PC-3 (cell line): ENCODE measurements at regions not wholly inside any gene's neighbourhood (a gene's known extent, or its start where the extent isn't known, plus 50 kb on each side); places are given as distances from the start of the nearest gene placed in this dataset.

Source experiments
- ATAC-seq: fragments of 200-7000 bp; cut with Tn5 transposase; 2 replicates; pipeline ENCODE4 v1.9.1; 2020; ENCODE audit warnings: mild to moderate bottlenecking, moderate library complexity
- BruUV-seq: library from RNA; stranded (reverse); fragments of 400-500 nt; replicated peaks from 2 replicates; lab custom pipeline; 2021; lab: Mats Ljungman, UMichigan
- CTCF ChIA-PET: fragments of 300-600 bp; sonication (Branson Sonifier 250); formaldehyde crosslinking; loops from one replicate; lab custom pipeline; 2022; ENCODE audit warnings: antibody characterized with exemption; lab: Charles Lee
- POLR2A ChIA-PET: fragments of 300-600 bp; sonication (Branson Sonifier 250); formaldehyde crosslinking; loops from one replicate; lab custom pipeline; 2022; ENCODE audit warnings: antibody characterized with exemption; ENCODE audit not compliant: unreplicated experiment; lab: Charles Lee
- DNase-seq: peaks from one replicate; pipeline ENCODE4 v3.0.0-alpha.2; 2015
- H2AFZ ChIP-seq: fragments of 300-600 bp; sonication (generic); 2 replicates; pipeline ENCODE4 v1.6.0; 2016; ENCODE audit warnings: antibody characterized with exemption, low read length
- H3F3A ChIP-seq: fragments of 300-600 bp; sonication (generic); one replicate; pipeline ENCODE4 v1.6.0; 2017; ENCODE audit warnings: antibody characterized with exemption, low read length, control low read depth, mild to moderate bottlenecking; ENCODE audit not compliant: unreplicated experiment
- H3K27ac ChIP-seq: fragments of 300-600 bp; sonication (generic); 2 replicates; pipeline ENCODE4 v1.5.1; 2016; ENCODE audit warnings: mild to moderate bottlenecking, low read length
- H3K27me3 ChIP-seq: fragments of 300-600 bp; sonication (generic); 2 replicates; pipeline ENCODE4 v1.6.1; 2016; ENCODE audit warnings: low read length, mixed read lengths
- H3K36me3 ChIP-seq: fragments of 300-600 bp; sonication (generic); 2 replicates; pipeline ENCODE4 v1.6.1; 2016; ENCODE audit warnings: low read depth, mixed run types, low read length, mixed read lengths
- H3K4me1 ChIP-seq: fragments of 300-600 bp; sonication (generic); 2 replicates; pipeline ENCODE4 v1.5.1; 2016; ENCODE audit warnings: low read length; ENCODE audit not compliant: insufficient read depth
- H3K4me2 ChIP-seq: fragments of 300-600 bp; sonication (generic); 2 replicates; pipeline ENCODE4 v1.6.0; 2016; ENCODE audit warnings: low read length
- H3K4me3 ChIP-seq: fragments of 300-600 bp; sonication (generic); 2 replicates; pipeline ENCODE4 v1.5.1; 2016; ENCODE audit warnings: mild to moderate bottlenecking, low read length, mixed read lengths
- H3K79me2 ChIP-seq: fragments of 300-600 bp; sonication (generic); 2 replicates; pipeline ENCODE4 v1.6.1; 2017; ENCODE audit warnings: low read length, mixed read lengths
- H3K9ac ChIP-seq: fragments of 300-600 bp; sonication (generic); 2 replicates; pipeline ENCODE4 v1.6.0; 2016; ENCODE audit warnings: mild to moderate bottlenecking, low read length
- H3K9me2 ChIP-seq: fragments of 300-600 bp; sonication (generic); replicated peaks from 2 replicates; pipeline ENCODE4 v1.6.1; 2016; ENCODE audit warnings: mixed run types, low read length, mixed read lengths
- H3K9me3 ChIP-seq: fragments of 300-600 bp; sonication (generic); 2 replicates; pipeline ENCODE4 v1.6.1; 2016; ENCODE audit warnings: low read length, mixed read lengths
- H4K20me1 ChIP-seq: fragments of 300-600 bp; sonication (generic); 2 replicates; pipeline ENCODE4 v1.6.1; 2016; ENCODE audit warnings: low read length, mixed read lengths
- EZH2 ChIP-seq: fragments of 300-600 bp; sonication (generic); IDR thresholded peaks from one replicate; pipeline ENCODE4 v1.6.1; 2017; ENCODE audit warnings: antibody characterized with exemption, mild to moderate bottlenecking, low read length; ENCODE audit not compliant: unreplicated experiment
- EZH2phosphoT487 ChIP-seq: fragments of 300-600 bp; sonication (generic); IDR thresholded peaks from 2 replicates; pipeline ENCODE4 v1.6.1; 2018; ENCODE audit warnings: mild to moderate bottlenecking, antibody characterized with exemption, low read length, borderline replicate concordance
- intact Hi-C: fragments of 100-400 bp; cut with micrococcal nuclease; formaldehyde crosslinking; loops from 2 replicates; pipeline ENCODE4 v1.9.0; 2023
- TF ChIP-seq, protein P1 (sequence below): fragments of 300-600 bp; sonication (generic); conservative IDR thresholded peaks from 2 replicates; pipeline ENCODE4 v1.5.1; 2017; ENCODE audit warnings: antibody characterized with exemption, low read depth, mild to moderate bottlenecking, low read length

GRCh38 chr15:35680951-35681350, 135.0 kb upstream of the DPH6 start:
- no peak for ATAC-seq
- no peaks in the 10 kb centered on the region for H3K9me3 ChIP-seq
- no peaks in the 10 kb centered on the region for H3K79me2 ChIP-seq
- H3K36me3 ChIP-seq: no peaks in the 10 kb centered on the region
- ChIA-PET POLR2A (no interaction called here), CTCF (no interaction called here)
- intact Hi-C loops: no loop called here
- TF ChIP-seq EZH2 (no peak), EZH2phosphoT487 (no peak)
- TF ChIP-seq, protein P1, sequence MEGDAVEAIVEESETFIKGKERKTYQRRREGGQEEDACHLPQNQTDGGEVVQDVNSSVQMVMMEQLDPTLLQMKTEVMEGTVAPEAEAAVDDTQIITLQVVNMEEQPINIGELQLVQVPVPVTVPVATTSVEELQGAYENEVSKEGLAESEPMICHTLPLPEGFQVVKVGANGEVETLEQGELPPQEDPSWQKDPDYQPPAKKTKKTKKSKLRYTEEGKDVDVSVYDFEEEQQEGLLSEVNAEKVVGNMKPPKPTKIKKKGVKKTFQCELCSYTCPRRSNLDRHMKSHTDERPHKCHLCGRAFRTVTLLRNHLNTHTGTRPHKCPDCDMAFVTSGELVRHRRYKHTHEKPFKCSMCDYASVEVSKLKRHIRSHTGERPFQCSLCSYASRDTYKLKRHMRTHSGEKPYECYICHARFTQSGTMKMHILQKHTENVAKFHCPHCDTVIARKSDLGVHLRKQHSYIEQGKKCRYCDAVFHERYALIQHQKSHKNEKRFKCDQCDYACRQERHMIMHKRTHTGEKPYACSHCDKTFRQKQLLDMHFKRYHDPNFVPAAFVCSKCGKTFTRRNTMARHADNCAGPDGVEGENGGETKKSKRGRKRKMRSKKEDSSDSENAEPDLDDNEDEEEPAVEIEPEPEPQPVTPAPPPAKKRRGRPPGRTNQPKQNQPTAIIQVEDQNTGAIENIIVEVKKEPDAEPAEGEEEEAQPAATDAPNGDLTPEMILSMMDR: no peak
- H4K20me1 ChIP-seq: no peaks in the 10 kb centered on the region
- no peak for DNase-seq
- no peaks in the 10 kb centered on the region for H3K9me2 ChIP-seq
- no peak overlapping the region for H3K4me2 ChIP-seq
- BruUV-seq: no TSS peak
- H3K27ac ChIP-seq: no peak overlapping the region
- no peaks in the 10 kb centered on the region for H3F3A ChIP-seq
- no peak overlapping the region for H3K9ac ChIP-seq
- no peak overlapping the region for H2AFZ ChIP-seq
- no peaks in the 10 kb centered on the region for H3K4me1 ChIP-seq
- no peak overlapping the region for H3K4me3 ChIP-seq
- H3K27me3 ChIP-seq: no peaks in the 10 kb centered on the region

GRCh38 chr15:35686347-35686746, 140.4 kb upstream of the DPH6 start:
- Histone ChIP-seq H3F3A (no peaks in the 10 kb centered on the region), H4K20me1 (no peaks in the 10 kb centered on the region), H3K79me2 (no peaks in the 10 kb centered on the region), H3K27ac (no peak overlapping the region), H3K4me2 (no peak overlapping the region), H3K36me3 (no peaks in the 10 kb centered on the region), H2AFZ (no peak overlapping the region), H3K9ac (no peak overlapping the region), H3K27me3 (no peaks in the 10 kb centered on the region), H3K4me1 (no peaks in the 10 kb centered on the region), H3K4me3 (no peak overlapping the region), H3K9me3 (no peaks in the 10 kb centered on the region), H3K9me2 (no peaks in the 10 kb centered on the region)
- ChIA-PET POLR2A (interaction anchor here (0.6 kb wide), 1 partner anchor 631 kb away, joined by 3 read pairs; no protein-coding TSS in a partner anchor), CTCF (interaction anchor here (0.6 kb wide), 2 partner anchors 520 to 620 kb away, joined by 4 read pairs; no protein-coding TSS in a partner anchor)
- no peak for TF ChIP-seq EZH2
- TF ChIP-seq, protein P1: no peak
- no peak for TF ChIP-seq EZH2phosphoT487
- no TSS peak for BruUV-seq
- peak; percentile 64 for ATAC-seq
- no peak for DNase-seq
- intact Hi-C loops: no loop called here

DNA sequence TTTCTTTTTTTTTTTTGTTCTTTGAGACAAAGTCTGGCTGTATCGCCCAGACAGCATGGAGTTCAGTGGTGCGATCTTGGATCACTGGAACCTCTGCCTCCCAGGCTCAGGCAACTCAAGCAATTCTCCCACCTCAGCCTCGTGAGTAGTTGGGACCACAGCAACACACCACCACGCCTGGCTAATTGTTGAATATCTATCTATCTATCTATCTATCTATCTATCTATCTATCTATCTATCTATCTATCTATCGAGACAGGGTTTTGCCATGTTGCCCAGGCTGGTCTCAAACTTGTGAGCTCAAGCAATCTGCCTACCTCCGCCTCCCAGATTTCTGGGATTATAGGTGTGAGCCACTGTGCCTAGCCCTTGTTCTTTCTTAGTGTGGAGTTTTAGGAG, 143.3 kb upstream of the DPH6 start:
- ChIA-PET CTCF (no interaction called here), POLR2A (no interaction called here)
- Histone ChIP-seq H3K27me3 (no peaks in the 10 kb centered on the region), H3K27ac (no peak overlapping the region), H3K4me1 (0 out of 2 replicates have a peak, but pooled peaks cover 6% of the 10 kb centered on the region), H3F3A (no peaks in the 10 kb centered on the region), H2AFZ (no peak overlapping the region), H3K4me2 (no peak overlapping the region), H3K79me2 (no peaks in the 10 kb centered on the region), H3K9ac (no peak overlapping the region), H3K9me2 (no peaks in the 10 kb centered on the region), H3K36me3 (no peaks in the 10 kb centered on the region), H3K4me3 (no peak overlapping the region), H3K9me3 (no peaks in the 10 kb centered on the region), H4K20me1 (no peaks in the 10 kb centered on the region)
- no TSS peak for BruUV-seq
- intact Hi-C loops: no loop called here
- DNase-seq (no peak), ATAC-seq (no peak)
- TF ChIP-seq, protein P1: no peak
- no peak for TF ChIP-seq EZH2phosphoT487
- no peak for TF ChIP-seq EZH2
